Breast epithelium (tissue), 4 donors: ENCODE measurements at regions not wholly inside any gene's neighbourhood (a gene's known extent, or its start where the extent isn't known, plus 50 kb on each side); places are given as distances from the start of the nearest gene placed in this dataset.

Experiments used
- DNase-seq, 2 donors: peaks; one replicate each; pipeline ENCODE4 v3.0.0-alpha.2; 2019; ENCODE audit warnings: low spot score in 2 of 2
- H3K27ac ChIP-seq, 2 donors: fragments of 200-600 bp; sonication (generic) in 1 of 2; one replicate each; pipeline ENCODE4 v1.5.1; 2016 to 2019; ENCODE audit warnings: mild to moderate bottlenecking in 1 of 2
- H3K27me3 ChIP-seq, 2 donors: fragments of 200-600 bp; sonication (generic) in 1 of 2; one replicate each; pipeline versions ENCODE4 v1.5.1 to v1.6.0; 2017 to 2019; ENCODE audit warnings: control low read depth in 1 of 2, mild to moderate bottlenecking in 1 of 2
- H3K36me3 ChIP-seq: fragments of 200-600 bp; one replicate; pipeline ENCODE4 v1.5.1; 2019
- H3K4me1 ChIP-seq, 2 donors: fragments of 200-600 bp; sonication (generic); one replicate each; pipeline ENCODE4 v1.5.1; 2016 to 2019; ENCODE audit warnings: control low read depth in 1 of 2
- H3K4me3 ChIP-seq, 3 donors: fragments of 200-600 bp; sonication (generic); 1 replicate in 2 of 3; 2 replicates in 1 of 3; pipeline ENCODE4 v1.5.1; 2016 to 2019; ENCODE audit warnings: mild to moderate bottlenecking in 3 of 3, moderate library complexity in 2 of 3
- H3K9me3 ChIP-seq, 2 donors: fragments of 200-600 bp; sonication (generic) in 1 of 2; one replicate each; pipeline ENCODE4 v1.5.1; 2016 to 2019; ENCODE audit warnings: control low read depth in 1 of 2
- POLR2A ChIP-seq: fragments of 450-650 bp; IDR thresholded peaks from one replicate; pipeline ENCODE4 v1.6.1; 2016; ENCODE audit warnings: antibody characterized with exemption, mild to moderate bottlenecking, moderate library complexity
- POLR2AphosphoS5 ChIP-seq, 3 donors: sonication (generic); formaldehyde crosslinking; IDR thresholded peaks; one replicate each; pipeline ENCODE4 v1.6.1; 2017; ENCODE audit warnings: antibody characterized with exemption in 3 of 3
- intact Hi-C: fragments of 100-400 bp; cut with DNase I; formaldehyde crosslinking; loops from one replicate; pipeline ENCODE4 v1.15.1; 2023; ENCODE audit warnings: low total_unique reads
- TF ChIP-seq, protein P1 (sequence below), 3 donors: fragments of 450-650 bp; IDR thresholded peaks; one replicate each; pipeline ENCODE4 v1.5.1; 2016 to 2017; ENCODE audit warnings: antibody characterized with exemption in 3 of 3, mild to moderate bottlenecking in 3 of 3, moderate library complexity in 3 of 3

DNA sequence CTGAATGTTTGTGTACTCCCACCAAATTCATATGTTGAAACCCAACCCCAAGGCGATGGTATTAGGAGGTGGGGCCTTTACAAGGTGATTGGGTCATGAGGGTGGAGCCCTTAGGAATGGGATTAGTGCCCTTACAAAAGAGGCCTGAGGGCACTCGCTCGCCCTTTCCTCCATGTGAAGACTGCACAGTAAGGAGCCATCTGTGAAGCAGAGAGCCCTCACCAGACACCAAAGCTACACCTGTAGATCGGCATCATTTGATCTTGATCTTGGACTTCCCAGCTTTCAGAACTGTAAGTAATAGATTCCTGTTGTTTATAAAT, 62.9 kb upstream of the FZD7 start:
- intact Hi-C loops, result no loop called here
- no peaks in the 10 kb centered on the region for H3K36me3 ChIP-seq
- no peak for TF ChIP-seq POLR2A
- TF ChIP-seq POLR2AphosphoS5 (IDR thresholded peaks at IDR 0.05), result no peak
- TF ChIP-seq, protein P1, sequence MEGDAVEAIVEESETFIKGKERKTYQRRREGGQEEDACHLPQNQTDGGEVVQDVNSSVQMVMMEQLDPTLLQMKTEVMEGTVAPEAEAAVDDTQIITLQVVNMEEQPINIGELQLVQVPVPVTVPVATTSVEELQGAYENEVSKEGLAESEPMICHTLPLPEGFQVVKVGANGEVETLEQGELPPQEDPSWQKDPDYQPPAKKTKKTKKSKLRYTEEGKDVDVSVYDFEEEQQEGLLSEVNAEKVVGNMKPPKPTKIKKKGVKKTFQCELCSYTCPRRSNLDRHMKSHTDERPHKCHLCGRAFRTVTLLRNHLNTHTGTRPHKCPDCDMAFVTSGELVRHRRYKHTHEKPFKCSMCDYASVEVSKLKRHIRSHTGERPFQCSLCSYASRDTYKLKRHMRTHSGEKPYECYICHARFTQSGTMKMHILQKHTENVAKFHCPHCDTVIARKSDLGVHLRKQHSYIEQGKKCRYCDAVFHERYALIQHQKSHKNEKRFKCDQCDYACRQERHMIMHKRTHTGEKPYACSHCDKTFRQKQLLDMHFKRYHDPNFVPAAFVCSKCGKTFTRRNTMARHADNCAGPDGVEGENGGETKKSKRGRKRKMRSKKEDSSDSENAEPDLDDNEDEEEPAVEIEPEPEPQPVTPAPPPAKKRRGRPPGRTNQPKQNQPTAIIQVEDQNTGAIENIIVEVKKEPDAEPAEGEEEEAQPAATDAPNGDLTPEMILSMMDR (IDR thresholded peaks at IDR 0.05), result no peak
- H3K4me1 ChIP-seq, result no peaks in the 10 kb centered on the region
- H3K27me3 ChIP-seq, result no peaks in the 10 kb centered on the region
- H3K9me3 ChIP-seq, result no peaks in the 10 kb centered on the region
- H3K27ac ChIP-seq, result no peak overlapping the region
- DNase-seq, result no peak
- H3K4me3 ChIP-seq, result no peak overlapping the region

DNA sequence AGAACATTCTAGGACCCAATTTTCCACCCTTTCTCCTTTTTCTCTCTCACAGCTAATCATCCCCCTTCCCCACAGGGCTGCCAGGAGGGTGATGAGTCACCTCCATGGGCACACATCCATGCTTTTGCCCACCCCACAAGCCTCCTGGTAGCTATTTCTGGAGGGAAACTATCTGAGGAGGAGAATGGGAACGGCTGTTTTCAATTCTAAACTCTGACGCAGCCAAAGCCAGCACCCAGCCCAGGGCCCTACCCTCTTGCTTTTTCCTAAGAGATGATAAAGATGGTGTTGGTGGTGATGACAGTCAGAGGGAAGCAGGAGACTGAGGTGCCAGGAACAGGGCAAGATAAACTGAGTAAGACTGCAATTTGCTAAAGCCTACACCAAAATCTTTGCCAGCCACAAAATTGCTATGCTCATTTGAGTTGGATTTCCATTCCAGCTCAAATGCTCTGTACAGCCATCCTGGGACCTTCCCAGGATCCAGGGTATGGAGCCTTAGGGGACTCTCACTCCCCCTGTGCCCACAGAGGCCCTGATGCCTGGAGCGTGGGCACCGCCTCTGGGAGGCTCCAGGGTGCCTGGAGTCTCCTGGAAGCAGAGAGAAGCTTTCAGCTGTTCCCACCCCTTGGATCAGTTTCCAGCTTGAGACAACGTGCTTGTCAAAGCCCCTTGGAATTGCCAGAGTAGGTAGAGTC, 62.0 kb upstream of the FZD7 start:
- TF ChIP-seq, protein P1 (IDR thresholded peaks at IDR 0.05), result no peak
- TF ChIP-seq POLR2A, result no peak
- TF ChIP-seq POLR2AphosphoS5 (IDR thresholded peaks at IDR 0.05), result no peak
- H3K9me3 ChIP-seq, result no peaks in the 10 kb centered on the region
- H3K4me3 ChIP-seq, result no peak overlapping the region
- DNase-seq, result no peak
- H3K27me3 ChIP-seq, result no peaks in the 10 kb centered on the region
- peak overlapping the region in 1 of 2 donors; percentile 26 for H3K27ac ChIP-seq
- H3K36me3 ChIP-seq, result no peaks in the 10 kb centered on the region
- intact Hi-C loops, result no loop called here
- H3K4me1 ChIP-seq, result no peaks in the 10 kb centered on the region

DNA sequence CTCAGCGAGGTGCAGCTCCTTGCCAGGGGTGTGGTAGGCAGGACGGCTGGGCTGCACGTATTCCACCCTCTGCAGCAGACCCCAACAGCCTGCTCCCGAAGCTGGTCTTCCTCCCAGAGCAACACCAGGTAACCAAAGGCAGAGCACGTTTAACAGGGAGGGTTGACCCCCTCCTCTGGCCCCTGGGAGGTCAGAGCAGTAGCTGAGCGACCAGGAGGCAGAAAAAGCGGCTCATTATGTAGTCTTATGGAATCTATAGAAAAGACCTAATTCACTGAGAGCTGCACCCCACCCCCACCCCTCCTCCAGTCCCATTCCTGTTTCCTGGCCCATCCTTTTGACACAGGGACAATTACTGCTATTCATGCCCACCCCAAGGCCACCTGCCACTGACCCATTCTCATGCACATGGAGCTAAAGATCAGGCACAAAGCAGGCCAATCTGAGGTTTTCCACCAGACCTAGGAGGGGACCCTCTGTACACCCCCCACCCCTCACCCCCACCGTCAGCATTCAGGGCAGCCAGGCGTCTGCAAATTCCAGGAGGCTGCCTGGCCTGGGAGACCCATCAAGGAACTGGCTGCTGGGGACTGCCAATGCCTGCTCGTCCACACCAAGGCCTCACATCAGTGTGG, 60.9 kb upstream of the FZD7 start:
- H3K27me3 ChIP-seq, result no peaks in the 10 kb centered on the region
- no peaks in the 10 kb centered on the region for H3K36me3 ChIP-seq
- intact Hi-C loops, result no loop called here
- H3K4me3 ChIP-seq, result no peak overlapping the region
- H3K27ac ChIP-seq, result peak overlapping the region; percentile 26 to 52
- TF ChIP-seq POLR2AphosphoS5 (IDR thresholded peaks at IDR 0.05) (no peak), POLR2A (no peak)
- TF ChIP-seq, protein P1 (IDR thresholded peaks at IDR 0.05), result no peak
- no peak for DNase-seq
- H3K4me1 ChIP-seq, result peaks cover 0 to 3% of the 10 kb centered on the region in 2 donors
- H3K9me3 ChIP-seq, result no peaks in the 10 kb centered on the region

DNA sequence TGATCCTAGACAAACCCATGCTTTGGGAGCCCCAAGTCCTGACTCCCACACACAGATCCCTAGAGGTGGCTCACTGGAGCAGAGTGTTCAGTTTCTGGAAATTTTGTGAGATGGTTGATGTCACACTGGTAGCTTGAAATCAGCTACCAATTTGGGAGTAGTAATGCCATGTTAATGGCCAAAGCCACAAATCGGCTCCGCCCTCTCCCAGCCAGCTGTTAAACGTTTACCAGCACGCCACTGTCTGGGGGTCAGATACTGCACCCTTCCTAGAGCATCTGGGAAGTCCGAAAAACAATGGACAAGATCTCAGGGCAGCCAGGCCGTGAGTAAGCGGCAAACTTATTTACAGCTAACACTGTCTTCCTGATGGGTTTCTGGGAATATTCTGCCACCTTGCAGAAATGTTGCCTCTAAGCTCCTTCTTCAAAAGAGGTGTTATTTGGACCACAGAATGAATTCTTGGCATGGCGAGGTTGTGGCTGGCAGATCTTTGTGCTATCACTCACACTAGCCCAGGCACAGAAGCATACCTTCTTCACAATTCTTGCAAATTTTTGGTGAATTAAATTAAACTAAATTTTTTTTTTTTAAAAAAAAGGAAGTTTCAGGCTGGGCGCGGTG, 60.2 kb upstream of the FZD7 start:
- Histone ChIP-seq H3K36me3 (no peaks in the 10 kb centered on the region), H3K4me3 (no peak overlapping the region), H3K27ac (peak overlapping the region; percentile 26 to 52), H3K4me1 (peaks cover 0 to 6% of the 10 kb centered on the region in 2 donors), H3K27me3 (no peaks in the 10 kb centered on the region), H3K9me3 (no peaks in the 10 kb centered on the region)
- DNase-seq, result no peak
- intact Hi-C loops, result no loop called here
- TF ChIP-seq POLR2A, result no peak
- TF ChIP-seq, protein P1 (IDR thresholded peaks at IDR 0.05), result no peak
- no peak for TF ChIP-seq POLR2AphosphoS5 (IDR thresholded peaks at IDR 0.05)
